LNCaP clone FGC (cell line): ENCODE measurements at regions not wholly inside any gene's neighbourhood (a gene's known extent, or its start where the extent isn't known, plus 50 kb on each side); places are given as distances from the start of the nearest gene placed in this dataset.

Experiments used
- DNase-seq: peaks from one replicate; pipeline ENCODE4 v3.0.0-alpha.2; 2011; ENCODE audit warnings: low read depth
- H3K4me3 ChIP-seq: 2 replicates; pipeline ENCODE4 v1.5.1; 2011; ENCODE audit warnings: mild to moderate bottlenecking, low read depth, low read length, control low read depth
- CTCF ChIP-seq: IDR thresholded peaks from 2 replicates; pipeline ENCODE4 v1.5.1; 2012; ENCODE audit warnings: mild to moderate bottlenecking; ENCODE audit not compliant: control insufficient read depth, insufficient read depth; ENCODE audit errors: extremely low read depth

- DNase-seq = no peak
- H3K4me3 ChIP-seq = no peak overlapping the region
- no peak for TF ChIP-seq CTCF
Observed at GRCh38 chr10:1903982-1904381, 166.7 kb upstream of the ADARB2 start.

GRCh38 chr10:1896153-1896552 lies 158.8 kb upstream of the ADARB2 start:
- no peak for TF ChIP-seq CTCF

GRCh38 chr10:1895691-1896090 lies 158.4 kb upstream of the ADARB2 start:
- no peak overlapping the region for H3K4me3 ChIP-seq
- no peak for DNase-seq
- no peak for TF ChIP-seq CTCF

More at GRCh38 chr10:1896153-1896552, 158.8 kb upstream of the ADARB2 start:
- H3K4me3 ChIP-seq = no peak overlapping the region
- DNase-seq = no peak

GRCh38 chr10:1894912-1895311 lies 157.6 kb upstream of the ADARB2 start:
- no peak for DNase-seq
- H3K4me3 ChIP-seq = no peak overlapping the region
- no peak for TF ChIP-seq CTCF

- no peak overlapping the region for H3K4me3 ChIP-seq
- DNase-seq = no peak
- TF ChIP-seq CTCF = no peak
Observed at GRCh38 chr10:1893941-1894340, 156.6 kb upstream of the ADARB2 start.

GRCh38 chr10:1886039-1886438 lies 148.7 kb upstream of the ADARB2 start:
- DNase-seq = no peak
- H3K4me3 ChIP-seq = no peak overlapping the region
- TF ChIP-seq CTCF = no peak

- TF ChIP-seq CTCF = no peak
- peak; percentile 36 for DNase-seq
- no peak overlapping the region for H3K4me3 ChIP-seq
Observed at GRCh38 chr10:1882728-1883127, 145.4 kb upstream of the ADARB2 start.
